ENCODE measurements at regions not wholly inside any gene's neighbourhood (a gene's known extent, or its start where the extent isn't known, plus 50 kb on each side); places are given as distances from the start of the nearest gene placed in this dataset.

GRCh38 chr3:88691081-88691480, 416.3 kb upstream of the EPHA3 start:
- Histone ChIP-seq H3K36me3 (no peaks in the 10 kb centered on the region), H3K27ac (no peak overlapping the region), H3K9me3 (no peaks in the 10 kb centered on the region), H3K4me1 (no peaks in the 10 kb centered on the region), H3K27me3 (no peaks in the 10 kb centered on the region), H3K4me3 (no peak overlapping the region)
- TF ChIP-seq CTCF (IDR thresholded peaks at IDR 0.05) (no peak), POLR2AphosphoS5 (IDR thresholded peaks at IDR 0.05) (no peak), EP300 (IDR thresholded peaks at IDR 0.05) (no peak), POLR2A (IDR thresholded peaks at IDR 0.05) (no peak)
- DNase-seq = peak in 1 of 2 donors; percentile 7
- intact Hi-C loops (cut with DNase I; ENCODE audit: low total_unique reads) = no loop called here
- 85 to 95% (median 93%) methylated on average over 3 of the region's 3 CpGs for WGBS, 5 donors

GRCh38 chr3:88703501-88704059, 403.8 kb upstream of the EPHA3 start:
- H3K27me3 ChIP-seq = no peaks in the 10 kb centered on the region
- intact Hi-C loops (cut with DNase I; ENCODE audit: low total_unique reads) = no loop called here
- H3K4me1 ChIP-seq = no peaks in the 10 kb centered on the region
- whole genome bisulfite sequencing, 5 donors = 57 to 67% (median 64%) methylated on average over 3 of the region's 3 CpGs
- TF ChIP-seq POLR2A (IDR thresholded peaks at IDR 0.05) (no peak), POLR2AphosphoS5 (IDR thresholded peaks at IDR 0.05) (no peak)
- no peaks in the 10 kb centered on the region for H3K36me3 ChIP-seq
- no peak for DNase-seq
- no peaks in the 10 kb centered on the region for H3K9me3 ChIP-seq
- no peak overlapping the region for H3K27ac ChIP-seq
- no peak overlapping the region for H3K4me3 ChIP-seq

GRCh38 chr3:88704338-88704737, 403.1 kb upstream of the EPHA3 start:
- WGBS, 5 donors = 82 to 92% (median 87%) methylated on average over 3 of the region's 3 CpGs
- H3K9me3 ChIP-seq = no peaks in the 10 kb centered on the region
- intact Hi-C loops (cut with DNase I; ENCODE audit: low total_unique reads) = no loop called here

GRCh38 chr3:88707837-88708236, 399.6 kb upstream of the EPHA3 start:
- 48 to 78% (median 64%) methylated on average over 1 of the region's 1 CpG for WGBS, 5 donors
- no peak overlapping the region for H3K4me3 ChIP-seq
- H3K36me3 ChIP-seq = no peaks in the 10 kb centered on the region
- DNase-seq = no peak
- peaks cover 0 to 2% (median 0%) of the 10 kb centered on the region in 4 donors for H3K9me3 ChIP-seq
- H3K4me1 ChIP-seq = no peaks in the 10 kb centered on the region
- no peak for TF ChIP-seq POLR2A (IDR thresholded peaks at IDR 0.05)
- no peak for TF ChIP-seq CTCF (IDR thresholded peaks at IDR 0.05)
- TF ChIP-seq POLR2AphosphoS5 (IDR thresholded peaks at IDR 0.05) = no peak
- no peak for TF ChIP-seq EP300 (IDR thresholded peaks at IDR 0.05)
- intact Hi-C loops (cut with DNase I; ENCODE audit: low total_unique reads) = no loop called here
- H3K27ac ChIP-seq = no peak overlapping the region
- no peaks in the 10 kb centered on the region for H3K27me3 ChIP-seq

More at GRCh38 chr3:88704338-88704737, 403.1 kb upstream of the EPHA3 start:
- TF ChIP-seq CTCF (IDR thresholded peaks at IDR 0.05) (no peak), POLR2AphosphoS5 (IDR thresholded peaks at IDR 0.05) (no peak), EP300 (IDR thresholded peaks at IDR 0.05) (no peak), POLR2A (IDR thresholded peaks at IDR 0.05) (no peak)
- H3K4me1 ChIP-seq = no peaks in the 10 kb centered on the region
- no peak overlapping the region for H3K27ac ChIP-seq
- H3K4me3 ChIP-seq = no peak overlapping the region
- no peaks in the 10 kb centered on the region for H3K36me3 ChIP-seq
- no peaks in the 10 kb centered on the region for H3K27me3 ChIP-seq
- no peak for DNase-seq

- DNase-seq = no peak
- H3K4me1 ChIP-seq = no peaks in the 10 kb centered on the region
- H3K9me3 ChIP-seq = peaks cover 0 to 6% (median 0%) of the 10 kb centered on the region in 4 donors
- no peaks in the 10 kb centered on the region for H3K27me3 ChIP-seq
- 90 to 98% (median 96%) methylated on average over 2 of the region's 2 CpGs for WGBS, 5 donors
- TF ChIP-seq POLR2A (IDR thresholded peaks at IDR 0.05) (no peak), CTCF (IDR thresholded peaks at IDR 0.05) (no peak)
- H3K36me3 ChIP-seq = no peaks in the 10 kb centered on the region
- intact Hi-C loops (cut with DNase I; ENCODE audit: low total_unique reads) = no loop called here
- no peak overlapping the region for H3K4me3 ChIP-seq
- H3K27ac ChIP-seq = no peak overlapping the region
These were observed 394.9 kb upstream of the EPHA3 start for GRCh38 chr3:88712552-88712951.

Measured in stomach (tissue), 8 donors.